IMR-90 (cell line): ENCODE measurements at regions not wholly inside any gene's neighbourhood (a gene's known extent, or its start where the extent isn't known, plus 50 kb on each side); places are given as distances from the start of the nearest gene placed in this dataset.

Experiments
- ATAC-seq: fragments of 200-7000 bp; cut with Tn5 transposase; 2 replicates; pipeline ENCODE4 v1.9.1; 2020; ENCODE audit warnings: low read depth, mild to moderate bottlenecking, moderate library complexity
- BruUV-seq: library from RNA; stranded (reverse); fragments of 400-500 nt; replicated peaks from 2 replicates; lab custom pipeline; 2021; lab: Mats Ljungman, UMichigan
- CTCF ChIA-PET: fragments of 300-600 bp; formaldehyde crosslinking; extraction: SDS; loops from one replicate; lab custom pipeline; 2021; ENCODE audit warnings: antibody characterized with exemption; lab: Yijun Ruan, JAX
- POLR2A ChIA-PET: fragments of 300-600 bp; sonication (Branson Sonifier 250); formaldehyde crosslinking; loops from one replicate; lab custom pipeline; 2022; ENCODE audit warnings: antibody characterized with exemption; ENCODE audit not compliant: unreplicated experiment; lab: Charles Lee
- DNase-seq: peaks from one replicate; pipeline ENCODE4 v3.0.0; 2013
- H2AFZ ChIP-seq: replicated peaks from 2 replicates; pipeline ENCODE3; 2013; ENCODE audit warnings: low read length, mild to moderate bottlenecking; ENCODE audit not compliant: poor library complexity
- H2AK5ac ChIP-seq: 2 replicates; pipeline ENCODE4 v1.6.1; 2013; ENCODE audit warnings: low read depth, low read length, inconsistent platforms
- H2AK9ac ChIP-seq: replicated peaks from 2 replicates; pipeline ENCODE3; 2013; ENCODE audit warnings: mild to moderate bottlenecking, low read depth, low read length, moderate library complexity; ENCODE audit not compliant: poor library complexity
- H2BK120ac ChIP-seq: 2 replicates; pipeline ENCODE4 v1.6.1; 2013; ENCODE audit warnings: low read depth, low read length, inconsistent platforms
- H2BK15ac ChIP-seq: 3 replicates; pipeline ENCODE4 v1.6.1; 2013; ENCODE audit warnings: low read depth, low read length, inconsistent platforms
- H2BK20ac ChIP-seq: 2 replicates; pipeline ENCODE4 v1.6.1; 2013; ENCODE audit warnings: low read depth, mild to moderate bottlenecking, inconsistent platforms, low read length, moderate library complexity
- H2BK5ac ChIP-seq: 2 replicates; pipeline ENCODE4 v1.6.1; 2013; ENCODE audit warnings: mild to moderate bottlenecking, low read depth, low read length, inconsistent platforms; ENCODE audit not compliant: poor library complexity, severe bottlenecking
- H3K14ac ChIP-seq: replicated peaks from 2 replicates; pipeline ENCODE4 v1.6.1; 2013; ENCODE audit warnings: low read depth, low read length, inconsistent platforms
- H3K18ac ChIP-seq: 2 replicates; pipeline ENCODE4 v1.6.1; 2013; ENCODE audit warnings: low read depth, low read length, control low read depth
- H3K23ac ChIP-seq: 2 replicates; pipeline ENCODE4 v1.6.1; 2013; ENCODE audit warnings: low read depth, low read length, inconsistent platforms
- H3K27ac ChIP-seq: 2 replicates; pipeline ENCODE4 v1.5.1; 2013; ENCODE audit warnings: mild to moderate bottlenecking, control low read depth, low read length; ENCODE audit not compliant: insufficient read depth
- H3K27me3 ChIP-seq: 2 replicates; pipeline ENCODE4 v1.6.1; 2013; ENCODE audit warnings: low read length; ENCODE audit not compliant: control insufficient read depth, insufficient read depth
- H3K36me3 ChIP-seq: 2 replicates; pipeline ENCODE4 v1.6.1; 2013; ENCODE audit warnings: low read length, mixed read lengths; ENCODE audit not compliant: control insufficient read depth, insufficient read depth
- H3K4ac ChIP-seq: 2 replicates; pipeline ENCODE4 v1.6.1; 2013; ENCODE audit warnings: low read depth, low read length, inconsistent platforms
- H3K4me1 ChIP-seq: 2 replicates; pipeline ENCODE4 v1.6.1; 2013; ENCODE audit warnings: low read length, mixed read lengths; ENCODE audit not compliant: control insufficient read depth, insufficient read depth
- H3K4me2 ChIP-seq: 2 replicates; pipeline ENCODE4 v1.6.1; 2013; ENCODE audit warnings: low read depth, mild to moderate bottlenecking, control low read depth, low read length, moderate library complexity
- H3K4me3 ChIP-seq: 2 replicates; pipeline ENCODE4 v1.5.1; 2013; ENCODE audit warnings: low read depth, mild to moderate bottlenecking, control low read depth, low read length, moderate library complexity; ENCODE audit not compliant: insufficient read depth
- H3K56ac ChIP-seq: 2 replicates; pipeline ENCODE4 v1.6.1; 2013; ENCODE audit warnings: low read length, inconsistent platforms; ENCODE audit not compliant: insufficient read depth; ENCODE audit errors: extremely low read depth
- H3K79me1 ChIP-seq, 2 experiments: 2 replicates each; pipeline ENCODE4 v1.6.1; 2013; ENCODE audit warnings: low read length in 2 of 2, inconsistent platforms in 1 of 2, low read depth in 1 of 2
- H3K9ac ChIP-seq: 2 replicates; pipeline ENCODE4 v1.6.1; 2013; ENCODE audit warnings: low read depth, low read length, control low read depth
- H3K9me1 ChIP-seq: 2 replicates; pipeline ENCODE4 v1.6.1; 2013; ENCODE audit warnings: low read length, inconsistent platforms; ENCODE audit not compliant: insufficient read depth
- H3K9me3 ChIP-seq: 2 replicates; pipeline ENCODE4 v1.6.1; 2013; ENCODE audit warnings: low read length; ENCODE audit not compliant: control insufficient read depth, insufficient read depth
- H4K20me1 ChIP-seq: 2 replicates; pipeline ENCODE4 v1.6.1; 2013; ENCODE audit warnings: low read length, inconsistent platforms; ENCODE audit not compliant: insufficient read depth
- H4K5ac ChIP-seq: 2 replicates; pipeline ENCODE4 v1.6.1; 2013; ENCODE audit warnings: mild to moderate bottlenecking, low read depth, low read length, control low read depth
- H4K8ac ChIP-seq, 2 experiments: 2 replicates each; pipeline ENCODE4 v1.6.1; 2013; ENCODE audit warnings: low read depth in 2 of 2, low read length in 2 of 2, control low read depth in 1 of 2, inconsistent platforms in 1 of 2
- H4K91ac ChIP-seq: 2 replicates; pipeline ENCODE4 v1.6.1; 2013; ENCODE audit warnings: low read depth, low read length, inconsistent platforms; ENCODE audit not compliant: insufficient read depth
- CEBPB ChIP-seq: IDR thresholded peaks from 2 replicates; pipeline ENCODE4 v1.6.1; 2012; ENCODE audit warnings: low read depth, low read length, improper control_type of control experiment
- NFE2L2 ChIP-seq: fragments of 150-350 bp; IDR thresholded peaks from 2 replicates; pipeline ENCODE4 v1.6.1; 2016; ENCODE audit warnings: low read depth, mild to moderate bottlenecking, low read length
- RCOR1 ChIP-seq: IDR thresholded peaks from 2 replicates; pipeline ENCODE4 v1.6.1; 2012; ENCODE audit warnings: mild to moderate bottlenecking, low read length, improper control_type of control experiment; ENCODE audit not compliant: insufficient replicate concordance
- WGBS, 2 experiments: methylation state at CpG; one replicate each; pipeline versions ENCODE4 v1.1.5 to v1.1.7; 2013; ENCODE audit warnings: missing lambda C conversion rate in 2 of 2; ENCODE audit not compliant: insufficient read length in 1 of 2; ENCODE audit errors: extremely low coverage in 2 of 2; 5-methylcytosine and 5-hydroxymethylcytosine counted together
- dilution Hi-C: fragments of 300-500 bp; cut with HindIII; formaldehyde crosslinking; loops from one replicate; pipeline ENCODE4 v1.14.3; 2018; ENCODE audit warnings: low sequenced_read_pairs; ENCODE audit not compliant: unreplicated experiment
- in situ Hi-C: fragments of 300-500 bp; cut with MboI; formaldehyde crosslinking; loops from 3 replicates; pipeline ENCODE4 v1.14.3; 2019; ENCODE audit warnings: low sequenced_read_pairs, inconsistent platforms, mixed read lengths
- intact Hi-C: fragments of 100-400 bp; cut with micrococcal nuclease; formaldehyde crosslinking; loops from 2 replicates; pipeline ENCODE4 v1.10.0; 2022
- TF ChIP-seq, protein P1 (sequence below): fragments of 150-350 bp; IDR thresholded peaks from 2 replicates; pipeline ENCODE4 v1.6.1; 2017; ENCODE audit warnings: mild to moderate bottlenecking, antibody characterized with exemption, low read length, low read depth

DNA sequence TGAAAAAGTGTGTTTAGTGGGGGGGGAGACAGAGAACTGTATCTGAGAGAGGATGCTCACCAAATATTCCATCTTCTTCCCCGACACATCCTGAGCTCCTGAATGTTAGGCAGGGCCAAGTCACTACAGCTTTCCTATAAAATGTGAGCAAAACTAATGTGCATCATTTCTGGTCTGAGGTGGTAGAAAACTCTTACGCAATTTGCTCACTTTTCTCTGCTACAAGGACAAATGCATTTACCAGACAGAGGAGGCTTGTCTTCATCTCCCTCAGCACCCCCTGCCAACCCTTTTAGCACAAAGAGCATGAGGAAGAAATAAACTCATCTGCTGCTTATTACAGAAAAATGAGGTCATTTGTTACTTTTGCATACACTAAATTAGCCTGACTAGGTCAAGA, 554.0 kb downstream of the RNF144A start:
- no peaks in the 10 kb centered on the region for H3K4me1 ChIP-seq
- no peak overlapping the region for H3K9ac ChIP-seq
- no peaks in the 10 kb centered on the region for H3K36me3 ChIP-seq
- no peak overlapping the region for H2BK15ac ChIP-seq
- no peak overlapping the region for H2BK5ac ChIP-seq
- no peaks in the 10 kb centered on the region for H3K27me3 ChIP-seq
- intact Hi-C loops (no loop called here), in situ Hi-C loops (no loop called here), dilution Hi-C loops (no loop called here)
- H3K18ac ChIP-seq = no peak overlapping the region
- H3K4ac ChIP-seq = no peak overlapping the region
- H3K4me3 ChIP-seq = no peak overlapping the region
- DNase-seq (no peak), ATAC-seq (no peak)
- no peak overlapping the region for H2AK5ac ChIP-seq
- POLR2A ChIA-PET = no interaction called here
- no peak overlapping the region for H2AK9ac ChIP-seq
- no peak overlapping the region for H3K27ac ChIP-seq
- no TSS peak for BruUV-seq
- no peak overlapping the region for H2AFZ ChIP-seq
- no peaks in the 10 kb centered on the region for H3K79me1 ChIP-seq
- H2BK20ac ChIP-seq = no peak overlapping the region
- H4K5ac ChIP-seq = no peak overlapping the region
- H4K20me1 ChIP-seq = no peaks in the 10 kb centered on the region
- CTCF ChIA-PET = no interaction called here
- no peaks in the 10 kb centered on the region for H3K9me1 ChIP-seq
- TF ChIP-seq NFE2L2 = no peak
- TF ChIP-seq, protein P1, sequence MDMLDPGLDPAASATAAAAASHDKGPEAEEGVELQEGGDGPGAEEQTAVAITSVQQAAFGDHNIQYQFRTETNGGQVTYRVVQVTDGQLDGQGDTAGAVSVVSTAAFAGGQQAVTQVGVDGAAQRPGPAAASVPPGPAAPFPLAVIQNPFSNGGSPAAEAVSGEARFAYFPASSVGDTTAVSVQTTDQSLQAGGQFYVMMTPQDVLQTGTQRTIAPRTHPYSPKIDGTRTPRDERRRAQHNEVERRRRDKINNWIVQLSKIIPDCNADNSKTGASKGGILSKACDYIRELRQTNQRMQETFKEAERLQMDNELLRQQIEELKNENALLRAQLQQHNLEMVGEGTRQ = no peak
- TF ChIP-seq RCOR1 = no peak
- TF ChIP-seq CEBPB = peak; percentile 56
- WGBS, 2 experiments = no CpG with 5 or more reads among the region's 2 CpGs
- no peak overlapping the region for H2BK120ac ChIP-seq
- H3K23ac ChIP-seq = no peak overlapping the region
- H4K8ac ChIP-seq = no peak overlapping the region
- peaks cover 2% of the 10 kb centered on the region; the same call in 1 of the 2 replicates for H3K9me3 ChIP-seq
- no peak overlapping the region for H3K56ac ChIP-seq
- no peak overlapping the region for H3K4me2 ChIP-seq
- no peak overlapping the region for H3K14ac ChIP-seq
- H4K91ac ChIP-seq = no peak overlapping the region
